Panc1 (cell line): ENCODE measurements at regions not wholly inside any gene's neighbourhood (a gene's known extent, or its start where the extent isn't known, plus 50 kb on each side); places are given as distances from the start of the nearest gene placed in this dataset.

Experiments
- ATAC-seq: fragments of 200-7000 bp; cut with Tn5 transposase; 2 replicates; pipeline ENCODE4 v1.9.1; 2020; ENCODE audit warnings: mild to moderate bottlenecking, moderate library complexity
- BruUV-seq: library from RNA; stranded (reverse); fragments of 400-500 nt; replicated peaks from 2 replicates; lab custom pipeline; 2021; lab: Mats Ljungman, UMichigan
- CTCF ChIA-PET: fragments of 300-600 bp; sonication (Branson Sonifier 250); formaldehyde crosslinking; loops from one replicate; lab custom pipeline; 2022; ENCODE audit warnings: antibody characterized with exemption; lab: Charles Lee
- POLR2A ChIA-PET: fragments of 300-600 bp; sonication (Branson Sonifier 250); formaldehyde crosslinking; loops from one replicate; lab custom pipeline; 2022; ENCODE audit warnings: antibody characterized with exemption; lab: Charles Lee
- DNase-seq: peaks from one replicate; pipeline ENCODE4 v3.0.0-alpha.2; 2010; ENCODE audit warnings: low read depth, low spot score
- H3K27ac ChIP-seq: 2 replicates; pipeline ENCODE4 v1.5.1; 2011; ENCODE audit warnings: mild to moderate bottlenecking, low read length, inconsistent platforms
- H3K27me3 ChIP-seq: fragments of 200-500 bp; sonication (Bioruptor generic); 2 replicates; pipeline ENCODE4 v1.6.0; 2014; ENCODE audit warnings: low read length, inconsistent platforms; ENCODE audit not compliant: control insufficient read depth, insufficient read depth
- H3K36me3 ChIP-seq: fragments of 200-500 bp; sonication (Bioruptor generic); 2 replicates; pipeline ENCODE4 v1.5.1; 2014; ENCODE audit warnings: inconsistent platforms, mild to moderate bottlenecking, low read length, moderate library complexity; ENCODE audit not compliant: control insufficient read depth, insufficient read depth
- H3K4me1 ChIP-seq: 2 replicates; pipeline ENCODE4 v1.5.1; 2011; ENCODE audit warnings: inconsistent platforms, mild to moderate bottlenecking, low read length, moderate library complexity; ENCODE audit not compliant: control insufficient read depth, insufficient read depth
- H3K4me3 ChIP-seq, 2 experiments: 2 replicates each; pipeline ENCODE4 v1.5.1; 2011 to 2012; ENCODE audit warnings: low read depth in 2 of 2, low read length in 2 of 2, mild to moderate bottlenecking in 2 of 2, inconsistent platforms in 1 of 2, moderate library complexity in 1 of 2
- H3K9me3 ChIP-seq: fragments of 200-500 bp; sonication (Bioruptor generic); 2 replicates; pipeline ENCODE4 v1.5.1; 2014; ENCODE audit warnings: low read depth, mild to moderate bottlenecking, inconsistent platforms, low read length, moderate library complexity; ENCODE audit not compliant: control insufficient read depth, insufficient read depth
- POLR2AphosphoS5 ChIP-seq: IDR thresholded peaks from 2 replicates; pipeline ENCODE4 v1.6.1; 2012; ENCODE audit warnings: mild to moderate bottlenecking, low read depth, low read length, moderate library complexity
- SIN3A ChIP-seq: IDR thresholded peaks from 2 replicates; pipeline ENCODE4 v1.6.1; 2012; ENCODE audit warnings: low read depth, mild to moderate bottlenecking, low read length, moderate library complexity, borderline replicate concordance; ENCODE audit not compliant: insufficient read depth
- TCF7L2 ChIP-seq: IDR thresholded peaks from 2 replicates; pipeline ENCODE4 v1.6.1; 2011; ENCODE audit warnings: mild to moderate bottlenecking, low read depth, low read length, inconsistent platforms
- in situ Hi-C: cut with HindIII; loops from 2 replicates; pipeline ENCODE4 v1.10.0; 2016; ENCODE audit warnings: low sequenced_read_pairs, low pct_unique_long_range_greater_than_20kb
- intact Hi-C: fragments of 100-400 bp; cut with micrococcal nuclease; formaldehyde crosslinking; loops from one replicate; pipeline ENCODE4 v1.10.0; 2022; ENCODE audit not compliant: unreplicated experiment
- TF ChIP-seq, protein P1 (sequence below): fragments of 450-650 bp; IDR thresholded peaks from 2 replicates; pipeline ENCODE4 v1.5.1; 2017; ENCODE audit warnings: mild to moderate bottlenecking
- TF ChIP-seq, protein P2 (sequence below), 2 experiments: IDR thresholded peaks; 2 replicates each; pipeline ENCODE4 v1.6.1; 2011 to 2012; ENCODE audit warnings: low read depth in 2 of 2, control low read depth in 1 of 2, low read length in 1 of 2, mild to moderate bottlenecking in 1 of 2, moderate library complexity in 1 of 2; ENCODE audit not compliant: insufficient read depth in 1 of 2

DNA sequence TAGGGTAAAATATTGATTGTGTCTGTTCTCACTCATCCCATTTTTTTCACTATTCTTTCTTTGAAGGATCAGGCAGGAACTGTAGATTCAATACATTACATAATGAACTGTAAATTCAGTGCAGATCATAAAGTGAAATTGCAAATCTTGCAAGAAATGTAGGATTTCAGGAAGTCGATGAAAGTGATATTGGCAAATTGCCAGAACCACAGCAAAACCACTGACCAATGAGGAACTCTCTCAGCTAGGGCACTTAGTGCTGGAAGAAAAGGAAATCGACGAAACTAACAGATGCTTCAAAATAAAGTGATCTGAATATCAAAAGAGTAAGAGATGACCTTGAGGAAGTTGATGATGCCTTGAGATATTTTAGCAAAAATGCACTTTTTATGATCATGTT, 157.6 kb downstream of the AACS start:
- Histone ChIP-seq H3K4me1 (no peaks in the 10 kb centered on the region), H3K27me3 (peaks cover 9% of the 10 kb centered on the region; the same call in 1 of the 2 replicates), H3K36me3 (no peaks in the 10 kb centered on the region), H3K4me3 (no peak overlapping the region), H3K9me3 (no peaks in the 10 kb centered on the region), H3K27ac (no peak overlapping the region)
- TF ChIP-seq SIN3A: no peak
- TF ChIP-seq, protein P1, sequence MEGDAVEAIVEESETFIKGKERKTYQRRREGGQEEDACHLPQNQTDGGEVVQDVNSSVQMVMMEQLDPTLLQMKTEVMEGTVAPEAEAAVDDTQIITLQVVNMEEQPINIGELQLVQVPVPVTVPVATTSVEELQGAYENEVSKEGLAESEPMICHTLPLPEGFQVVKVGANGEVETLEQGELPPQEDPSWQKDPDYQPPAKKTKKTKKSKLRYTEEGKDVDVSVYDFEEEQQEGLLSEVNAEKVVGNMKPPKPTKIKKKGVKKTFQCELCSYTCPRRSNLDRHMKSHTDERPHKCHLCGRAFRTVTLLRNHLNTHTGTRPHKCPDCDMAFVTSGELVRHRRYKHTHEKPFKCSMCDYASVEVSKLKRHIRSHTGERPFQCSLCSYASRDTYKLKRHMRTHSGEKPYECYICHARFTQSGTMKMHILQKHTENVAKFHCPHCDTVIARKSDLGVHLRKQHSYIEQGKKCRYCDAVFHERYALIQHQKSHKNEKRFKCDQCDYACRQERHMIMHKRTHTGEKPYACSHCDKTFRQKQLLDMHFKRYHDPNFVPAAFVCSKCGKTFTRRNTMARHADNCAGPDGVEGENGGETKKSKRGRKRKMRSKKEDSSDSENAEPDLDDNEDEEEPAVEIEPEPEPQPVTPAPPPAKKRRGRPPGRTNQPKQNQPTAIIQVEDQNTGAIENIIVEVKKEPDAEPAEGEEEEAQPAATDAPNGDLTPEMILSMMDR: no peak
- TF ChIP-seq TCF7L2: no peak
- TF ChIP-seq POLR2AphosphoS5: no peak
- TF ChIP-seq, protein P2, sequence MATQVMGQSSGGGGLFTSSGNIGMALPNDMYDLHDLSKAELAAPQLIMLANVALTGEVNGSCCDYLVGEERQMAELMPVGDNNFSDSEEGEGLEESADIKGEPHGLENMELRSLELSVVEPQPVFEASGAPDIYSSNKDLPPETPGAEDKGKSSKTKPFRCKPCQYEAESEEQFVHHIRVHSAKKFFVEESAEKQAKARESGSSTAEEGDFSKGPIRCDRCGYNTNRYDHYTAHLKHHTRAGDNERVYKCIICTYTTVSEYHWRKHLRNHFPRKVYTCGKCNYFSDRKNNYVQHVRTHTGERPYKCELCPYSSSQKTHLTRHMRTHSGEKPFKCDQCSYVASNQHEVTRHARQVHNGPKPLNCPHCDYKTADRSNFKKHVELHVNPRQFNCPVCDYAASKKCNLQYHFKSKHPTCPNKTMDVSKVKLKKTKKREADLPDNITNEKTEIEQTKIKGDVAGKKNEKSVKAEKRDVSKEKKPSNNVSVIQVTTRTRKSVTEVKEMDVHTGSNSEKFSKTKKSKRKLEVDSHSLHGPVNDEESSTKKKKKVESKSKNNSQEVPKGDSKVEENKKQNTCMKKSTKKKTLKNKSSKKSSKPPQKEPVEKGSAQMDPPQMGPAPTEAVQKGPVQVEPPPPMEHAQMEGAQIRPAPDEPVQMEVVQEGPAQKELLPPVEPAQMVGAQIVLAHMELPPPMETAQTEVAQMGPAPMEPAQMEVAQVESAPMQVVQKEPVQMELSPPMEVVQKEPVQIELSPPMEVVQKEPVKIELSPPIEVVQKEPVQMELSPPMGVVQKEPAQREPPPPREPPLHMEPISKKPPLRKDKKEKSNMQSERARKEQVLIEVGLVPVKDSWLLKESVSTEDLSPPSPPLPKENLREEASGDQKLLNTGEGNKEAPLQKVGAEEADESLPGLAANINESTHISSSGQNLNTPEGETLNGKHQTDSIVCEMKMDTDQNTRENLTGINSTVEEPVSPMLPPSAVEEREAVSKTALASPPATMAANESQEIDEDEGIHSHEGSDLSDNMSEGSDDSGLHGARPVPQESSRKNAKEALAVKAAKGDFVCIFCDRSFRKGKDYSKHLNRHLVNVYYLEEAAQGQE (IDR thresholded peaks at IDR 0.05; ENCODE audit: insufficient read depth in 1 of 2, low read depth in 2 of 2, low read length in 1 of 2): no peak
- intact Hi-C loops (no loop called here), in situ Hi-C loops (no loop called here)
- ChIA-PET CTCF (no interaction called here), POLR2A (no interaction called here)
- no peak for ATAC-seq
- DNase-seq: no peak
- BruUV-seq: no TSS peak

DNA sequence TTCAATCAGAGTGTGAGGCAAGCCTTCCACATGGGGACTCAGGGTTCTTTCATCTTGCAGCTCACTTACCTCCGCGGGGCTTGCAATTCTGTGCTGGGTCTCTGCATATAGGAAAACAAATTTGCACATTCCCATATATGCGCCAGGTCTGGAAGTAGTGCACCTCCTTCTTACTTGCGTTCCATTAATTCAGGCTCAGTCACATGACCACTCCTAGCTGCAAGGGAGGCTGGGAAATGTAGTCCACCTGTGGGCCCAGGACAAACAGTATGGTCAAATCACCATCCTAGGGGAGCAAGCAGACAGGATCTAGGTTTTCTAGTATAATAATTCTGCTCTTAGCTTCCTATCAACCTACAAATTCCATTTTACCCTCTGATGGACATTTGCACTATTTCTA, 160.4 kb downstream of the AACS start:
- TF ChIP-seq, protein P2 (IDR thresholded peaks at IDR 0.05; ENCODE audit: insufficient read depth in 1 of 2, low read depth in 2 of 2, low read length in 1 of 2): no peak
- TF ChIP-seq TCF7L2 (no peak), SIN3A (no peak), POLR2AphosphoS5 (no peak)
- TF ChIP-seq, protein P1: no peak
- in situ Hi-C loops (no loop called here), intact Hi-C loops (no loop called here)
- DNase-seq (no peak), ATAC-seq (no peak)
- H3K4me3 ChIP-seq: no peak overlapping the region
- H3K4me1 ChIP-seq: no peaks in the 10 kb centered on the region
- no peak overlapping the region for H3K27ac ChIP-seq
- H3K9me3 ChIP-seq: no peaks in the 10 kb centered on the region
- CTCF ChIA-PET: interaction anchor here (0.8 kb wide), 1 partner anchor 12 kb away, joined by 3 read pairs; no protein-coding TSS in a partner anchor
- peaks cover 2% of the 10 kb centered on the region; the same call in 1 of the 2 replicates for H3K27me3 ChIP-seq
- BruUV-seq: no TSS peak
- POLR2A ChIA-PET: no interaction called here
- H3K36me3 ChIP-seq: no peaks in the 10 kb centered on the region
